K562 (cell line): ENCODE measurements at regions not wholly inside any gene's neighbourhood (a gene's known extent, or its start where the extent isn't known, plus 50 kb on each side); places are given as distances from the start of the nearest gene placed in this dataset.

Experiments used
- ATAC-seq: fragments of 200-7000 bp; cut with Tn5 transposase; 3 replicates; pipeline ENCODE4 v1.9.1; 2020; ENCODE audit warnings: moderate library complexity
- BruUV-seq: library from RNA; stranded (reverse); fragments of 400-500 nt; replicated peaks from 2 replicates; lab custom pipeline; 2021; lab: Mats Ljungman, UMichigan
- CTCF ChIA-PET: fragments of 300-600 bp; formaldehyde crosslinking; extraction: SDS; loops from one replicate; lab custom pipeline; 2021; ENCODE audit warnings: low intra/inter-chr PET ratio; lab: Yijun Ruan, JAX
- POLR2A ChIA-PET: fragments of 300-600, 350-650 bp; sonication (Branson Sonifier 250); formaldehyde crosslinking; extraction: SDS; loops from one replicate; lab custom pipeline; 2021; ENCODE audit warnings: antibody characterized with exemption, inconsistent platforms; lab: Yijun Ruan, JAX
- DNase-seq, 4 experiments: peaks; one replicate each; pipeline versions ENCODE4 v3.0.0 to v3.0.0-alpha.2; 2011 to 2018; ENCODE audit warnings: low spot score in 3 of 4, mixed read lengths in 3 of 4; ENCODE audit errors: extremely low read depth in 1 of 4
- FAIRE-seq: peaks from 2 replicates; lab custom pipeline; 2011; peaks lifted over from hg19 to GRCh38; lab: Jason Lieb, UNC
- H2AFZ ChIP-seq: 2 replicates; pipeline ENCODE4 v1.6.0; 2011; ENCODE audit warnings: low read depth, low read length, control low read depth, inconsistent platforms
- H3K27ac ChIP-seq: fragments of 200-600 bp; 3 replicates; pipeline ENCODE4 v1.8.0; 2011; ENCODE audit warnings: low read depth, mild to moderate bottlenecking, control low read depth, inconsistent platforms, low read length, moderate library complexity, mixed read lengths; ENCODE audit errors: extremely low read depth
- H3K27me3 ChIP-seq, 2 experiments: fragments of 300-600 bp in 1 of 2; 2 replicates in 1 of 2; 3 replicates in 1 of 2; pipeline versions ENCODE4 v1.6.0 to v1.8.0; 2011; ENCODE audit warnings: inconsistent platforms in 2 of 2, low read length in 2 of 2, mild to moderate bottlenecking in 1 of 2, mixed read lengths in 1 of 2, moderate library complexity in 1 of 2; ENCODE audit not compliant: control insufficient read depth in 2 of 2, insufficient read depth in 2 of 2
- H3K36me3 ChIP-seq: fragments of 300-600 bp; 3 replicates; pipeline ENCODE4 v1.8.0; 2011; ENCODE audit warnings: mild to moderate bottlenecking, low read length, inconsistent platforms; ENCODE audit not compliant: control insufficient read depth, insufficient read depth
- H3K4me1 ChIP-seq, 2 experiments: fragments of 200-600 bp in 1 of 2; replicated peaks in 1 of 2; 2 replicates in 1 of 2; 3 replicates in 1 of 2; pipeline versions ENCODE4 v1.5.1 to v1.8.0; 2011; ENCODE audit warnings: inconsistent platforms in 2 of 2, low read length in 2 of 2, mild to moderate bottlenecking in 1 of 2, mixed read lengths in 1 of 2, moderate library complexity in 1 of 2; ENCODE audit not compliant: control insufficient read depth in 2 of 2, insufficient read depth in 2 of 2
- H3K4me2 ChIP-seq: 2 replicates; pipeline ENCODE4 v1.6.1; 2011; ENCODE audit warnings: low read length, control low read depth, inconsistent platforms, mixed read lengths; ENCODE audit not compliant: insufficient read depth
- H3K4me3 ChIP-seq: fragments of 200-600 bp; sonication (generic), shearing (Covaris generic); 2 replicates; pipeline ENCODE4 v1.5.1; 2016; ENCODE audit warnings: control low read depth, inconsistent platforms
- H3K79me2 ChIP-seq: fragments of 200-600 bp; 3 replicates; pipeline ENCODE4 v1.8.0; 2011; ENCODE audit warnings: low read length, inconsistent platforms; ENCODE audit not compliant: control insufficient read depth, insufficient read depth
- H3K9ac ChIP-seq, 2 experiments: 2 replicates each; pipeline versions ENCODE4 v1.6.0 to v1.6.1; 2011; ENCODE audit warnings: low read depth in 2 of 2, low read length in 2 of 2, control low read depth in 1 of 2, inconsistent platforms in 1 of 2, mild to moderate bottlenecking in 1 of 2, mixed read lengths in 1 of 2; ENCODE audit not compliant: insufficient read depth in 1 of 2
- H3K9me1 ChIP-seq: one replicate; pipeline ENCODE4 v1.6.0; 2011; ENCODE audit warnings: inconsistent platforms, mild to moderate bottlenecking, low read length, moderate library complexity; ENCODE audit not compliant: control insufficient read depth, insufficient read depth
- H3K9me3 ChIP-seq: replicated peaks from 2 replicates; pipeline ENCODE4 v1.5.1; 2011; ENCODE audit warnings: low read depth, low read length, inconsistent platforms; ENCODE audit not compliant: control insufficient read depth, insufficient read depth
- H4K20me1 ChIP-seq: replicated peaks from 2 replicates; pipeline ENCODE4 v1.6.1; 2011; ENCODE audit warnings: low read length, inconsistent platforms, mixed read lengths; ENCODE audit not compliant: control insufficient read depth, insufficient read depth
- CBX3 ChIP-seq, 2 experiments: IDR thresholded peaks; 1 replicate in 1 of 2; 2 replicates in 1 of 2; pipeline ENCODE4 v1.6.1; 2012; ENCODE audit warnings: inconsistent platforms in 2 of 2, low read length in 2 of 2, borderline replicate concordance in 1 of 2, control low read depth in 1 of 2
- E2F1 ChIP-seq: sonication (generic); formaldehyde crosslinking; IDR thresholded peaks from 2 replicates; pipeline ENCODE4 v1.8.1; 2023; ENCODE audit warnings: mild to moderate bottlenecking, missing genetic modification reagents, moderate library complexity
- GTF2E2 ChIP-seq: fragments of 200-800 bp; sonication (Bioruptor generic); IDR thresholded peaks from 2 replicates; pipeline ENCODE4 v1.6.1; 2016; ENCODE audit warnings: missing genetic modification characterization, missing compliant biosample characterization
- PHF21A ChIP-seq: fragments of 450-650 bp; IDR thresholded peaks from 2 replicates; pipeline ENCODE4 v1.6.1; 2017; ENCODE audit warnings: low read depth, borderline replicate concordance
- POLR2G ChIP-seq: fragments of 200-400 bp; formaldehyde crosslinking; IDR thresholded peaks from 2 replicates; pipeline ENCODE4 v1.6.1; 2017; ENCODE audit warnings: low read depth, mild to moderate bottlenecking, antibody characterized with exemption, low read length, moderate library complexity
- PRMT5 ChIP-seq: sonication (generic); formaldehyde crosslinking; IDR thresholded peaks from 2 replicates; pipeline ENCODE4 v1.5.0; 2020; ENCODE audit warnings: missing genetic modification reagents
- PTBP1 ChIP-seq: fragments of 200-400 bp; formaldehyde crosslinking; IDR thresholded peaks from 2 replicates; pipeline ENCODE4 v1.6.1; 2017; ENCODE audit warnings: low read depth, low read length
- YBX1 ChIP-seq: fragments of 450-650 bp; IDR thresholded peaks from 2 replicates; pipeline ENCODE4 v1.7.1; 2016; ENCODE audit warnings: mild to moderate bottlenecking
- ZNF668 ChIP-seq: fragments of 250-450 bp; sonication (Bioruptor Pico); IDR thresholded peaks from 2 replicates; pipeline ENCODE4 v1.8.0; 2022; ENCODE audit warnings: mild to moderate bottlenecking, inconsistent platforms
- ZNF717 ChIP-seq: fragments of 250-450 bp; sonication (Bioruptor Pico); IDR thresholded peaks from 2 replicates; pipeline ENCODE4 v1.5.0; 2021
- WGBS: fragments of 100-300 bp; shearing (Covaris generic); methylation state at CpG from one replicate; pipeline ENCODE4 v1.1.6; 2016; ENCODE audit warnings: low coverage, mixed read lengths; ENCODE audit not compliant: insufficient coverage; ENCODE audit errors: missing lambda C conversion rate; 5-methylcytosine and 5-hydroxymethylcytosine counted together
- in situ Hi-C: fragments of 300-500 bp; cut with MboI; formaldehyde crosslinking; loops from 4 replicates; pipeline ENCODE4 v1.15.0; 2018; ENCODE audit warnings: inconsistent platforms, mixed read lengths
- intact Hi-C: fragments of 100-400 bp; cut with micrococcal nuclease; formaldehyde crosslinking; loops from 2 replicates; pipeline ENCODE4 v1.14.2; 2022
- TF ChIP-seq, protein P1 (sequence below): sonication (generic); IDR thresholded peaks from 2 replicates; pipeline ENCODE4 v1.6.1; 2016

DNA sequence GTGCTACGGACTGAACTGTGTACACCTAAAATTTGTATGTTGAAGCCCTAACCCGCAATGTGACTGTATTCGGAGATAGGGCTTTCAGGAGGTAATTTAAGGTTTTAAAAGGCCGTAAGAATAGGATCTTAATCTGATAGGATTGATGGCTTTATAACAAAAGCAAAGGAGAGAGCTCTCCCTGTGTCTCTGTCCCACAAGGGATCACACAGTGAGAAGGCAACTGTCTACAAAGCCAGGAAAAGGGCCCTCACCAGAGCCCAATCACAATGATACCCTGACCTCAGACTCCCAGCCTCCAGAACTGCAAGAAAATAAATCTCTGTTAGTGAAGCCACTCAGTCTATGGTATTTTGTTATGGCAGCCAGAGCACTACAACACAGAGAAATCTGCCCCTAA, 208.7 kb upstream of the ZC3H12C start:
- no peak overlapping the region for H3K9ac ChIP-seq
- no peaks in the 10 kb centered on the region for H3K36me3 ChIP-seq
- H3K4me2 ChIP-seq, result no peak overlapping the region
- no peaks in the 10 kb centered on the region for H3K9me3 ChIP-seq
- no peak for TF ChIP-seq ZNF717 (CRISPR knock-in tag)
- no peak for TF ChIP-seq CBX3 (IDR thresholded peaks at IDR 0.05; ENCODE audit: borderline replicate concordance in 1 of 2, low read length in 2 of 2)
- no peak for TF ChIP-seq POLR2G
- no peak for TF ChIP-seq PRMT5 (CRISPR knock-in tag)
- TF ChIP-seq ZNF668 (CRISPR knock-in tag), result no peak
- TF ChIP-seq PHF21A, result no peak
- TF ChIP-seq PTBP1, result no peak
- no peak for ATAC-seq
- no peaks in the 10 kb centered on the region for H4K20me1 ChIP-seq
- H3K9me1 ChIP-seq, result no peaks in the 10 kb centered on the region
- ChIA-PET POLR2A (no interaction called here), CTCF (no interaction called here)
- FAIRE-seq, result no peak
- H3K27me3 ChIP-seq, result no peaks in the 10 kb centered on the region
- intact Hi-C loops (no loop called here), in situ Hi-C loops (no loop called here)
- H3K4me3 ChIP-seq, result no peak overlapping the region
- WGBS, result 64% methylated on average over 4 of the region's 4 CpGs
- BruUV-seq, result no TSS peak
- H2AFZ ChIP-seq, result no peak overlapping the region
- H3K27ac ChIP-seq, result no peak overlapping the region
- no peaks in the 10 kb centered on the region for H3K79me2 ChIP-seq
- H3K4me1 ChIP-seq, result no peaks in the 10 kb centered on the region; a peak in 1 of 5 replicates
- no peak for DNase-seq

DNA sequence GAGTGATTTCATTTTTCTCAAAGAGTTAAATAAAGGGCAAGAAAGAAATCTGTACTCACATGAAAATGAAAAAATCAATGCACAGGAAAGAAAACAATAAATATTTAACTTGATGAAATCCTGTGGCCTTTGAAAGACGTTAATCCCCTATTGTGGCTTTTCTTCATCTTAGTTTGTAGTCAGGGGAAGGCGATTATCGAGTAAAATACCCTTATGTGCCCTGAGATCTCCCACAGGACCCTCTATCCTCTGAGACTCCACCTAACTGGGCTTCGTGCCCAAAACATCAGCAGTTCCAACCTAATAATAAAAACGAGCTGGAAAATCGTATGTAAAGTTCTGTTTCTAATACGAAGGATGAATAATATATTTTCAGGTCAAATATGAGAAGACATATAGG, 208.2 kb upstream of the ZC3H12C start:
- in situ Hi-C loops, result no loop called here
- H2AFZ ChIP-seq, result no peak overlapping the region
- no peaks in the 10 kb centered on the region for H3K9me1 ChIP-seq
- no peaks in the 10 kb centered on the region for H3K27me3 ChIP-seq
- H4K20me1 ChIP-seq, result no peaks in the 10 kb centered on the region
- intact Hi-C loops, result no loop called here
- no peak for FAIRE-seq
- H3K4me3 ChIP-seq, result no peak overlapping the region
- CTCF ChIA-PET, result no interaction called here
- H3K4me2 ChIP-seq, result no peak overlapping the region
- WGBS, result 37% methylated on average over 7 of the region's 7 CpGs
- DNase-seq, result no peak
- H3K4me1 ChIP-seq, result no peaks in the 10 kb centered on the region; a peak in 2 of 5 replicates
- no peak overlapping the region for H3K27ac ChIP-seq
- no TSS peak for BruUV-seq
- H3K36me3 ChIP-seq, result no peaks in the 10 kb centered on the region
- TF ChIP-seq YBX1 (no peak), GTF2E2 (tag) (no peak), E2F1 (no peak)
- TF ChIP-seq, protein P1, sequence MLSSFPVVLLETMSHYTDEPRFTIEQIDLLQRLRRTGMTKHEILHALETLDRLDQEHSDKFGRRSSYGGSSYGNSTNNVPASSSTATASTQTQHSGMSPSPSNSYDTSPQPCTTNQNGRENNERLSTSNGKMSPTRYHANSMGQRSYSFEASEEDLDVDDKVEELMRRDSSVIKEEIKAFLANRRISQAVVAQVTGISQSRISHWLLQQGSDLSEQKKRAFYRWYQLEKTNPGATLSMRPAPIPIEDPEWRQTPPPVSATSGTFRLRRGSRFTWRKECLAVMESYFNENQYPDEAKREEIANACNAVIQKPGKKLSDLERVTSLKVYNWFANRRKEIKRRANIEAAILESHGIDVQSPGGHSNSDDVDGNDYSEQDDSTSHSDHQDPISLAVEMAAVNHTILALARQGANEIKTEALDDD, result no peak
- no peak overlapping the region for H3K9ac ChIP-seq
- ATAC-seq, result no peak
- H3K79me2 ChIP-seq, result no peaks in the 10 kb centered on the region
- POLR2A ChIA-PET, result no interaction called here
- H3K9me3 ChIP-seq, result no peaks in the 10 kb centered on the region
